ENCODE measurements at regions not wholly inside any gene's neighbourhood (a gene's known extent, or its start where the extent isn't known, plus 50 kb on each side); places are given as distances from the start of the nearest gene placed in this dataset.

DNA sequence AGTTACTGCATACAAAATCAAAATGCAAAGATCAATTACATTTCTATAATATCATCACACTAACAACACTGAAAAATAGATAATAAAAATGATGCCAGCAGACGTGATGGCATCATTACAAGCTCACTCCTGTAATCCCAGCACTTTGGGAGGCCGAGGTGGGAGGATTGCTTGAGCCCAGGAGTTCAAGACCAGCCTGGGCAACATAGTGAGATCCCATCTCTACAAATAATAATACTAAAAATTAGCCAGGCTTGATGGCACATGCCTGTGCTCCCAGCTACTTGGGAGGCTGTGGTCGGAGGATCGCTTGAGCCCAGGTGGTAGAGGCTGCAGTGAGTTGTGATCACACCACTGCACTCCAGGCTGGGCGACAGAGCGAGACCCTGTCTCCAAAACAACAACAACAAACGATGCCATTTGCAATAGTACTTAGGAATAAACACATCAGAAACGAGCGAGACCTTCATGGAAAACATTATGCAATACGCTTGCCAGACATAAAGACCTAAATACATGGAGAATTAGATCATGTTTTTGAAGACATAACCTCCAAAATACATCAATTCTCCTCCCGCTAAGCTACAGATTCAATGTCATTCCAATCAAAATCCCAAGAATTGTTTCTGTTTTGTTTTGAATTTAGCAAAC lies 86.6 kb upstream of the ERRFI1 start:
- DNase-seq = no peak

DNA sequence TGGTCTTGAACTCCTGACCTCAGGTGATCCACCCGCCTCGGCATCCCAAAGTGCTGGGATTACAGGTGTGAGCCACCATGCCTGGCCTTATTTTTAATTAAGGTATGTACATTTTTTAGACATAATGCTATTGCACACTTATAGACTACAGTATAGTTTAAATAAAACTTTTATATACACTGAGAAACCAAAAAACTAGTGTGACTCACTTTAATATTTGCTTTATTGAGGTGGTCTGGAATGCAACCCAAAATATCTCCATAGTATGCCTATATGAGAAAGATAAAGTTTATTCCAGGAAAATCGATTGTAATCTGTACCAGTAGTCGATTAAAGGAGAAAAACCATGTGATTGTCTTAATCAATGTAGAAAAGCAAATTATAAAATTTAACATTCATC lies 85.5 kb upstream of the ERRFI1 start:
- DNase-seq = no peak

DNA sequence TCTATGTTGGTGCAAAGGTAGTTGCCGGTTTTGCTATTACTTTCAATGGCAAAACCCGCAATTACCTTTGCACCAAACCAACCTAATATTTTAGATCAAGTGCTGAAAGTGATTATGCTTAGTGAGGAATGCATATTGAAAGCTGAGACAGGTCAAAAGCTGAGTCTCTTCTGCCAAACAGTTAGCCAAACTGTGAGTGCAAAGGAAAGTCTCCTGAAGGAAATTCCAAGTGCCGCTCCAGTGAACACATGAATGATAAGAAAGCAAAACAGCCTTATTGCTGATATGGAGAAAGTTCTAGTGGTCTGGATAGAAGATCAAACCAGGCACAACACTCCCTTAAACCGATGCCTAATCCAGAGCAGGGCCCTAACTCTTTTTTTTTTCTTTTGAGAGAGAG lies 83.1 kb upstream of the ERRFI1 start:
- no peak for DNase-seq

DNA sequence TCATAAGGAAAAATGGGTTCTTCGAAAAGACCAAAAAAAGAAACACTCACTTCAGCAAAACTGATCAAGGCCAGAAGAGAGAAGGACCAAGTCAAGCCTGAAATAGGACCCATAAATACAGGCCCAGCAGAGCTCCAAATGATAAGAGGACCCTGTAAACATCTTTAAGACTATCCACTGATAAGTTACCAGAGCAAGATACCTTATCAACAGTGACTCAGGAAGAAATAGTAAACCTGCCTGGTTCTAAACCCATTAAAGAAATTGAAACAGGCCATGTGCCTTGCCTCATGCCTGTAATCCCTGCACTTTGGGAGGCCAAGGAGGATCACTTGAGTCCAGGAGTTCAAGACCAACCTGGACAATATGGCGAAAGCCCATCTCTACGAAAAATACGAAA lies 81.8 kb upstream of the ERRFI1 start:
- no peak for DNase-seq

DNA sequence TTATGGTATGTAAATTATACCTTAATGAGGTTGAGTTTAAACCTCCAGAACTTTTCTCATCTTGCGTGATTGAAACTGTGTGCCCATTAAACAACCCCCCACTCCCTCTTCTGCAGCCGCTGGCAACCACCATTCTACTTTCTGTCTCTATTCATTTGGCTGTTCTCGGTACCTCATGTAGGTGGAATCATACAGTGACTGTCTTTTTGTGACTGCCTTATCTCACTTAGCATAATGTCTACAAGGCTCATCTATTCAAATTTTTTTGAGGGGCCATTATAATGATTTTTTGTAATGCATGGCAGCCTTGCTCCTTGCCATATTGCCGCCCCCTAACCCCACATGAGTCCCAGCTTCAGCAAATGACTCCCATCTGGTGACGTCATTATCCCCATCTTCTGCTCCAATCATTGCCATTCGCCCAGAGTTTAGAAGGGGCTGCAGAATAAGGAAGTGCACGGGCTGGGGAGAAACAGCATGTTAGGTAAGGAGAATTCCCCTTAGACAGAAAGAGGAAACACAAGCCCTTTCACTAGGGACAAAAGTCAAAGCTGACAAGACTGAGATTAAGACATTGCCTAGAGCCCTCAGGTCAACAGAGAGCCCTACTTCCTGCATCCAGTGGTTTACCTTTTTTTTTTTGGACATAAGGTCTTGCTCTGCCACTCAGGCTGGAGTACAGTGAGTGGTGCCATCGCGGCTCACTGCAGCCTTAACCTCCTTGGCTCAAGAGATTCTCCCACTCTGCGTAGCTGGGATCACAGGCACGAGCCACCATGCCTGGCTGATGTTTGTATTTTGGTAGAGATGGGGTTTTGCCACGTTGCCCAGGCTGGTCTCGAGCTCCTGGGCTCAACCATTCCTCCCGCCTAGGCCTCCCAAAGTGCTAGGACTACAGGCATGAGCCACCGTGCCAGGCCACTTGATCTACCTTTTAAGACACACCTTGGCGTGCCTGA lies 78.4 kb upstream of the ERRFI1 start:
- DNase-seq = no peak

DNA sequence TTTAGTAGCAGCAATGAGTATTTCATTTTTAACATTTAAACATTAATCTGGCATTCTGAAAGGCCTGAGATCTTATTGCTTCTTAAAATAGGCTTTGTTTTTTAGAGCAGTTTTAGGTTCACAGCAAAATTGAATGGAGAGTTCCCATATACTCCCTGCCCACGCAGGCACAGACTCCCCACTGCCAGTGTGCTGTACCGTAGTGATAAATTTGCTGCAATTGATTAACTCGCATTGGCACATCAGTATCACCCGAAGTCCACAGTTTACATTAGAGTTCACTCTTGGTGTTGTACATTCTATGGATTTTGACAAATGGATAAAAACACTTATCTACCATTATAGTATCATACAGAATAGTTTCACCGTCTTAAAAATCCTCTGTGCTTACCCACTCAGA lies 71.8 kb upstream of the ERRFI1 start:
- no peak for DNase-seq

DNA sequence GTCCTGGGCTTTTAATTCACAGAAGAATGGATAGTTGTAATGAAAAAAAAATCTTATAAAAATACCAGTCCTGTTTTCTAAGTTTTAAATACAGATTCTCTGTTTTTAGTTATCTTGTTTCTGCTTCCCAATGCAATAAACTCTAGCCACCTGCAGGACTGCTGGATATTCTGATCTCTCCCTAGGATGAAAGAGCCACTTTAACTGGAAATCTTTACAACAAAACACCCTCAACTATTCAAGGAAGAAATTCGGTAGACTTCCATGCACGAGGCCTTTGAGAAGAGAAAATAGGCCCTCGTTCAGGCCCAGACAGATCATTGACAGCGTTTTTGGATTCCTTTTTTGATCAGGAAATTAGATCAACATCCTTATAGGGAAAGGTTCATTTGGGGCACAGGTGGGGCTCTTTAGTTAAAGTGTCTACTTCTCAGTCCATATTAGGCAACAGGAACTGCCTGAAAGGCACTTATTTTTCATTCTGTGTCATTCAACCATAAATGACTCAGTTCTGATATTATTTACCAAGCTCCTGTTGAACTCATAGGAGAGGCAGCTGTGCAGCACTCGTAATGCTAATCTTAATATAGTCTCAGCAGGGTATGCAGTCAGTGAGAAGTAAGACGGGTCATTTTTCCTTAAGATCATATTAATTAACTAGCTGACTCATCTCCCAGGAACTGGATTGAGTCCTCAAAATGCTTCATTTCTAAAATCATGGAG lies 71.1 kb upstream of the ERRFI1 start:
- DNase-seq = peak; percentile 100

DNA sequence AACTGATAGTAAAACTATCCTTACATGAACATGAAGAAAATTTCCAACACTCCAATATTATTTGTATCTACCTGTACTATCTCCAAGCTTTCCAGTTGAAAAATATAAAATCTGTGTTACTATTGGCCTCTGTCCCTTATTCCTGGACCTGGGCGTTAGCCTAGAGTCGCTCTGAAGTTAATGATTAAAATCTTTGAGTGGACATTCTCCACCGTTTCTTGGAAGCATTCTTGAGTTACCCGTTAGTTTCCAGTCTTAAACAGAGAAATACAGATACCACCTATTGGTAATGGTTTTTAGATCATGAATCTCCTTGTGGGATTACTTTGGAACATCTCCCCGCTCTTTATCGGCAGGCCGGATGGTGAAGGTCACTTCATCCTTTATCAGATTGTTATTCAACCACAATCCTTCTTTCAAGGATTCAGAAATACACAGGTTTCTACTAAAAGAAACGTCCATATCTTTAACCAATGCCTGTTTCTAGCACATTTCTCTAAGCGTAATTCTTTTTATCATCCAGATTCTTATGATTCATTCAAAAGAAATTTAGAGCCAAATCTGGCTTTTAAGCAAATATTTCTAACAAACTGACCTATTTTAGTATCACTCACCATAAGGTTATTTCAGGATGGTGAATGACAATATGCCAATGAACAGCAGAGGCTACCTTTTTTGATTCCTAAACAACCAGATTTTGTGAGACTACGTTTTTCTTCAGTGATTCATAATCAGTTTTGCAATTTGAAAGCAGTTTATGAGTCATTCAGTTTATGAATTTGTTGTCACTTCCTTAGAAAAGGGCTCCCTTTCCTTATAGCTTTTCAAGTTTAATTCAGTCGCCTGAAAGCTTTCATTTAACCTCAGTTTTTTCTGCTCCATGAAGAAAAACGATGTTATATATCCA lies 70.2 kb upstream of the ERRFI1 start:
- DNase-seq = peak; percentile 98

DNA sequence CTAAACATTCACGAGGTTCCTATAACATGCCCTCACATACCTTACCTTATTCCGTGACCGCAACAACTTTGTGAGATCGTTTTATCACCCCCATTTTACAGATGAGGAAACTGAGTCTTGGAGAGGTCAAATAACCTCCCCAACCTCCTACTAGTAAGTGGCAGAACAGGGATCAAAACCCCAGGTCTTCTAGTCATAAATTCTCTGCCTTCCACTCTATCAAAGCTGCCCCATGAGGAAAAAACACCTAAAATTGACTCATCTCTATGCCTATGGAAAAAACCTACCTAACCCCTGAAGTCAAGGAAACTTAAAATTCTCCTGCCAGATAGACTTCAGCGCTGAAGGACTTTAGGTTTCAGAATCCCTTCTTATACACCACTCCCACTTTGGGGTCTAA lies 69.5 kb upstream of the ERRFI1 start:
- DNase-seq = peak; percentile 15

DNA sequence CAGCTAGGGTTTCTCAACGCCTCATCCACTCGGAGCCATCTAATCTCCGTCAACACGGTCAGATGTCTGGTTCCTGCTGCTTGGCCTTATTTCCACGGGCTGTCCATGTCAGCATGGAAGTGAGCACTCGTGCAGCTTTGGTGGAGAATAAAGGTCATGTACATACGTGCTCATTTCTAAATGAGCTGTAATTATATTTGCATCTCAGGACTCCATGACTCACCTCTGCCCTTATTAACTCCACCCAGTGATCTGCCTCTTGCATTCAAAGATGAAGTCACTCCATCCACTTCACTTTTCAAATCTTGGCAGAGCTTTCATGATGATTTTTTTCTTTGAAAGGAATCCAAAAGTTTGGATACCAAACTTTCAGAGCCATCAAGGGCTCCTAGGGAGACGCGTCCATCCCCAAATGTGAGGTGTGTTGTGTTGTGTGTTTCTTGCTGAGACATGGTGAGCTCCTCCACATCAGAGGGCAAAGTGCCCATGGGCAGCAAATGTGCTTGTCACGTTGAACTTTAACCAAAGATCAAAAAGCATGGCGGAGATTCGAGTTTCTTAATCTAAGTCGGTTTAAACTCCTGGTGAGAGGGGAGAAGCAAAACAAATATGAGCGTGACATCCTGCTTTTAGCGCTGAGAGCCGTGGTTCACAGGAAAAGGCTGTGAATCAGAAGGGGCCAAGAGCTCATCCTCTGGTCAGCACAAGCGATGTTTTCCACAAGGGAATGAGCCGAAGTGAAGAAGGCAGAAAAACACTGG lies 68.6 kb upstream of the ERRFI1 start:
- peak; percentile 90 for DNase-seq

DNA sequence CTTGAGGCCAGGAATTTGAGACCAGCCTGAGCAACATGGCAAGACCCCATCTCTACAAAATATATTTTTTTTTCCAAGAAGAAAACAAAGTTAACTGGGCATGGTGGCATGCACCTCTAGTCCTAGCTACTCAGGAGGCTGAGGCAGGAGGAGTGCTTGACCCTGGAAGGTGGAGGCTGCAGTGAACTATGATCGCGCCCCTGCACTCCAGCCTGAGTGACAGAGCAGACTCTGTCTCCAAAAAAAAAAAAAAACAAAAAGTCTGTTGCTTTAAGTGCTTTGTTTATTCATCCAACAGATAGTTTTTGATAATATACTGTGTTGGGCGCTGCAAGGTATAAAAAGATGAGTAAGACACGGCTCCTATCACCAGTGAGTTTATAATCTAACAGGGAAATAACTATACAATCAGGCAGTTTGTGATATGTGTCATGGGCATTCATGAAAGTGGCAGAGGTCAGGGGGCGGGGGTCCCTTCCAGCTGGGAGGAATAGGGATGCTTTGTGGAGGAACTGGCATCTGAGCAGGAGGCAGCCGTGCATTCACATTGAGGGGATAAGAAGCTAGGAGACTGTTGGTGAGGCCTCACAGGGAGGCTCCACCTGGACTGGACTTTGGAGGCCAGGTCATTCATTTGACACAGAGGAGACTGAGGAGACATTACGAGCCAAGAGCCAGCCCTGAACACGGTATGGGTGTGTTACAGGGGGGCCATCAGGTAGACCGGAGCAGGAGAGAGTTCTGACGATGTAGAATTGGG lies 67.3 kb upstream of the ERRFI1 start:
- no peak for DNase-seq

DNA sequence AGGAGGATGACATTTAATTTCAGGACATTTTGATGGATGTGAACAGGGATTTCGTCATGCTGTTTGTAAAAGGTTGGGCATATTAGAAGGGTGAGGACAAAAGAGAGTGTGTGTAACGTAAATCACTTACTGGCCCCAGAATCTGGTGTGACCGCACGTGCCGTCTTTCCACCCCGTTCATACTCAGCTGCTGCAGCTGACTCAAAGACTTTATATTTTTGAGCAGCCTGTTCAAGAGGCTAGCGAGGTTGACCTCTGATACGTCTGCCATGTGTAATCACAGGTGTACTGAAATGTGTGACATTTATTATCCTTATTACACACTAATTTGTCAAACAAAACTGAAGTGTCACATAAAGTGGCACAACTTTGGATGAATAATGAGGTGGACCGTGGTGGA lies 66.5 kb upstream of the ERRFI1 start:
- DNase-seq = no peak

DNA sequence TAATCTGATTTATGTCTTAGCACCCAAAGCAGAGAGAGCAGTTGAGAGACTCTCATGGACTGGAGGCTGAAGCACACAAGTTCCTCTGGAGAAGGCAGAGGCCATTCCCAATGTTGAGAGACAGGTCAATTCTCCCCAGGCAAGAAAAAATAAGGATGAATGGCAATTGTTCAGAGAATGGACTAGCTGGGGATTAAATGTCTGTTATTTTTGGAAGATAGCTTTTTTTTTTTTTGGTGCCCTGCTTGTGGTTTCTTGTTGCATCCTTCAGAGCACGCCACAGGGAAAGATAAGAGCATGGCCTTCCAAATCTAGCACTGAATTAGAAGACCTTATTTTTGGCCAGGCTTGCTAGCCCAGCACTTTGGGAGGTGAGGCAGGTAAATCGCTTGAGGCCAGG lies 65.6 kb upstream of the ERRFI1 start:
- peak; percentile 16 for DNase-seq

DNA sequence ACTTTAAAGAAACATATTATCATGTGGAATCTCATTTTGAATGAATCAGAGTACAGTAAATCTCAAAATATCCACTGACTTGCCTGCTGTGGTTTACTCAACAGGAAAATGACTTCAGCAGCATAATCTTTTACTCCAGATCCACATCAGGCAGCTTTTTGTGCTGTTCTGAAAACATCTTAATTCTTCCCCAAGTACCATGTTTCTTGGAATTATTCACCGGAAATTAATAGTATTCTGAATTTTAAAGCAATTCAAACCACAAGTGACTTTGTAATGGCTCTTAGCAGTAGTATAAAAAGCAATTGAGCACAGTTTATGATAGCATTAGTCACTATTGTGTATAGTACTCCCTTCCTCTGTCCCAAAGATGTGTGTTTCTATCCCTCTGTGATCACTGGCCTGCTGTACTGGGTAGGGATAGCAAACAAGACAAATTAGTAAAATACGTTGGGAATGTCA lies 64.2 kb upstream of the ERRFI1 start:
- DNase-seq = peak; percentile 98

DNA sequence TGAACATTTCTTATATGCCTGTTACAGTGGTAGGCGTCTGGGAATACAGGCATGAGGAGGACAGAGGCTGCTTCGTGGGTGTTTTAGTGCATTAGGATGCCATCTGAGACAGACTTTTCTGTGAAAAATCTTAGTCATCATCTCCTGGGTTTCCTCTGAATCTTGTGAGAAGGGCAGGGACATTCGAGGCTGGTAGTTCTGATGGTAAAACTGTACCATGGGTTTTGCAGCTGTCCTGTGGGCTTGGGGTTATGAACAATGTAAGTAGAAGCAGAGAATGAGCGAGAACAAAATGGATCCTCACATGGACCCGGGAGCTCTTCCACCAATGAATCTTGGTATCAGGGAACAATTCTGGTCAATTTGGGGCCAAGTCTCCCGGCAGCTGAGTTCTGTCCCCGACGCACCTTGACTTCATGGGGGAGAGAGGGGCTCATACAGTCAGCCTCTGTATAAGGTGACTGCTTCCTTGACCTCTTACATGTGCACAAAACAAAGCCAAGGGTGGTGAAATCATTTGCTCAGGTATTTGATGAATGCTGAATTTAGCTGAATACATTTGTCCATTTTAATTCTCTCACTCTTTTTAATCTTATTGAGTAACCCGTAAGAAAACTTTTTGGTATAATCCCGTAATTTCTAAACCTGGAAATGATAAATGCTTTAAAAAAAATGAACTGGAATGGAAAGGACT lies 63.6 kb upstream of the ERRFI1 start:
- DNase-seq = peak; percentile 59

DNA sequence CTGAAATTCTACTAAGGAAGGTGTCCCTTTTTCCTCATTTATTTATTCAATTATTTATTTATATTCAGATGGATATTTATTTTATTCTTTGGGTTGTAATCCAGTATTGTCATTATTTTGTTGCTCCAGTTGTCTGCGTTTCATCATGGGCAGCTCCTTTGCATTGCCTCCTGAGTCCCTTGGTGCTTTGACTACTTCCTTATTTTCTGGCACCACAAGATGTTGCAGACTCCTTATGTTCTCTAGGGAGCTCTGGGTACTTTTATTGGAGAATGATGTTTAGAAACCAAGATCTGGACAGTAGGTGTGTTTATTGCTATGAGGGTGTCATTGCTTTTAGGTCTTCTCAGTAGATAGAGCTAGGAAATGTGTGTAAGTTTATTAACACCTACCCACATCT lies 59.9 kb upstream of the ERRFI1 start:
- DNase-seq = no peak

DNA sequence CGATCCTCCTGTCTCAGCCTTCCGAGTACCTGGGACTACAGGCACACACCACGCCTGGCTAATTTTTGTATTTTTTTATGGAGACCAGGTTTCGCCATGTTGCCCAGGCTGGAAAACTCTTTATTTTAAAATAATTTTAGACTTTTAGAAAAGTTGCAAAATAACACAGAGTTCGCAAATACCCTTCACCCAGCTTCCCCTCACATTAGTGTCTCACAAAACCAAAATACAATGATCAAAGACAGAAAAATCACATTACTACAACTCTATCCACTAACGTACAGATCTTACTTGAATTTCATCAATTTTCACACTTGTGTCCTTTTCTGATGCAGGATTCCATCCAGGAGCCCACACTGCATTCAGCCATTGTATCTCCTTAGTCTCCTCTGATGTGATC lies 58.8 kb upstream of the ERRFI1 start:
- DNase-seq = no peak

DNA sequence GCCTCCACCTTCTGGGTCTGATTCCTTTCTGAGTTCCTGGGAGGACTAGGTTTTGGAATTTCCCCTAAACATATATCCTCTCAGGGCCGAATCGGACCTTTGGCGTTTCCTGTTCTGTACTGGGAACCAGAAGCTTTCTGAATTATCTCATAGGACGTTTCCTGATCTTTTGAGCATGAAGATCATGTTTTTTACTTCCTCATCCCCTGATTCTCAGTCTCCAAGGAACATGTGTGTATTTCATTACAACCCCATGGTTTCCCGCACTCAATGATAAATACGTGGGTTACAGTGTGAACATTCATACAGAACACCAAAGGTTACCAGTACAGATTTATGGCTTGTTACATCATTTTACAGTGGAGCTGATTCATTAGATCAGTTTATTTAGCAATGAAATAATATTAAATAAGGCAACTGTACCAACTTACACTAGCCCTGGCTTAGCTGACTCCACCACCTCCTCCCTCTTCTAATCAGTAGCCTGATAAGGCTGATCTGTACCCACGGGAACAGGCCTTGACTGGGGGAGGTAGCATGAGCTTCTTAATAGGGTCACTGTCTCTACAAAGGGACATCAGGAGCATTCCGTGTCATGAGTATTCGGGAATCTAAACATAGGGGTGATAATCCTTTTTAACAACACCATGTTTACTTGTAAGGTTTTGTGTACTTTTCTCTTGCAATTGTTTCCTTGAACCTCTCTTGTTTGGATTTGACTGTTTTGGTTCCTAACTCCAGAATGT lies 57.8 kb upstream of the ERRFI1 start:
- DNase-seq = peak; percentile 82

DNA sequence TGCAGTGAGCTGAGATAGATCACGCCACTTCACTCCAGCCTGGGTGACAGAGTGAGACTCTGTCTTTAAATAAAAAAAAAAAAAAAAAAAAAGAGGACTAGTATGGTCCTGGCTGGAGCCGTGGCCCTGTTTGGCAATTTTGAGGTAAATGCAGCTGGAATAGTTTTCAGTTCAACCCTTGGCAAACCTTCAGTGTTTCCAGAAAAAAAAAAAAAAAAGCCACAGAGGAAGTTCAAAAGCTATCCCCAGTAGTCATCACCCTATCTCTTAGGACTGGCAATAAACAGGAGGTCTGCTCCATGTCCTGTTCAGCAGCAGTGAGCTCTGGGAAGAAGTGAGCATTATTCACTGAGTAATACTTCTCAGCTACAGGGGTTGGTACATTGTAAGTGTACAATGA lies 56.8 kb upstream of the ERRFI1 start:
- DNase-seq = peak; percentile 86

Data from HCEC 1CT (cell line).